Neural progenitor cell (in vitro differentiated cells): ENCODE measurements at regions not wholly inside any gene's neighbourhood (a gene's known extent, or its start where the extent isn't known, plus 50 kb on each side); places are given as distances from the start of the nearest gene placed in this dataset.

Source experiments
- EZH2 ChIP-seq: fragments of 200-600 bp; sonication (generic); IDR thresholded peaks from 2 replicates; pipeline ENCODE4 v1.6.1; 2017; ENCODE audit warnings: antibody characterized with exemption, mild to moderate bottlenecking, moderate library complexity
- EZH2phosphoT487 ChIP-seq: fragments of 200-600 bp; sonication (generic); IDR thresholded peaks from 2 replicates; pipeline ENCODE4 v1.6.1; 2017; ENCODE audit warnings: antibody characterized with exemption
- TF ChIP-seq, protein P1 (sequence below): fragments of 200-600 bp; sonication (generic); IDR thresholded peaks from 2 replicates; pipeline ENCODE4 v1.5.1; 2017; ENCODE audit warnings: antibody characterized with exemption, mild to moderate bottlenecking

DNA sequence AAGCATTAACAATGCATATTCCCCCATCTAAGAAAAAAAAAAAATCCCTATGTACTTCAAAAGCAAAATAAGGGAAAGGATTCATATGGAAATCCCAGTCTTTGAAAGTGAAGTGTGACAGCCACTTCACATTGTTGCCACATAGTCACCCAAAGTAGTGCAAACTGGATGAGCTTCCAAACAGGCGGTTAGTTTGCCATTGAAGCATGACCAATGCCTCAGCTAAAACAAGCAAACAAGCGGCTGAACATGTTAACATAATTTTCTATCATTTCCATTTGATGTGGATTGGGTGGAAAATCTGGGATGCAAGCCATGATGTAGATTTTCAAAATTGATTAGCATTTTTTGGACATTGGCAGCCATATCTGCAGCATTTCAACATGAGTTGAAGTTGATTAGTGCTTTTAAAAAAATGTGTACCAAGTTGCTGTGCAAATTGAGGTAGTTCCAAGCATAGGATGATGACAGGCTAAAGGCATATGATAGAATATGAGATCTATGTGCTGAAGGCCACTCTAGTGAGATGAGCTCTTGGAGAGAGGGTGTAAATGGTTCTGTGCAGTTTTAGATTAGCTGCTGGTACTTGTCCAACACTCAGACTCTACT lies 405.2 kb downstream of the NR2F2 start:
- TF ChIP-seq, protein P1, sequence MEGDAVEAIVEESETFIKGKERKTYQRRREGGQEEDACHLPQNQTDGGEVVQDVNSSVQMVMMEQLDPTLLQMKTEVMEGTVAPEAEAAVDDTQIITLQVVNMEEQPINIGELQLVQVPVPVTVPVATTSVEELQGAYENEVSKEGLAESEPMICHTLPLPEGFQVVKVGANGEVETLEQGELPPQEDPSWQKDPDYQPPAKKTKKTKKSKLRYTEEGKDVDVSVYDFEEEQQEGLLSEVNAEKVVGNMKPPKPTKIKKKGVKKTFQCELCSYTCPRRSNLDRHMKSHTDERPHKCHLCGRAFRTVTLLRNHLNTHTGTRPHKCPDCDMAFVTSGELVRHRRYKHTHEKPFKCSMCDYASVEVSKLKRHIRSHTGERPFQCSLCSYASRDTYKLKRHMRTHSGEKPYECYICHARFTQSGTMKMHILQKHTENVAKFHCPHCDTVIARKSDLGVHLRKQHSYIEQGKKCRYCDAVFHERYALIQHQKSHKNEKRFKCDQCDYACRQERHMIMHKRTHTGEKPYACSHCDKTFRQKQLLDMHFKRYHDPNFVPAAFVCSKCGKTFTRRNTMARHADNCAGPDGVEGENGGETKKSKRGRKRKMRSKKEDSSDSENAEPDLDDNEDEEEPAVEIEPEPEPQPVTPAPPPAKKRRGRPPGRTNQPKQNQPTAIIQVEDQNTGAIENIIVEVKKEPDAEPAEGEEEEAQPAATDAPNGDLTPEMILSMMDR: no peak
- TF ChIP-seq EZH2: no peak
- TF ChIP-seq EZH2phosphoT487: no peak
